ENCODE measurements at regions not wholly inside any gene's neighbourhood (a gene's known extent, or its start where the extent isn't known, plus 50 kb on each side); places are given as distances from the start of the nearest gene placed in this dataset.

DNA sequence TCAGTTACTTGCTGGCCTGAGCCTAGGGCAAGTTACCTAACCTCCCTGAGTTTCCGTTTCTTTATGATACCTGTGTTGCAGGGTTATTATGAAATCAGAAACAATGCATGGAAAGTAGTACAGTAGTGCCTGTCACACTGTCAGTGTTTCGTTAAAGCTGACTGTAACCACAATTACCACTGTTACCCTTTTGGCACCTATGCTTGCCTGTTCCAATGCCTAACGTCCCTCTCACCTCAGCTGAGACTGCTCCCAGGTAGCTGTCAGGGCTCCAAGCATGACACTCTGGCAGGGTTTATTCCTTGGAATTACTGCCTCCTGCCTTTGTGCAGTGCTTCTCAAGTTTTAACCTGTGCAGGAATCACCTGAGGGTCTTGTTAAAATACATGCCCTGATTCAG, 135.2 kb upstream of the RBMS1 start:
- DNase-seq (ENCODE audit: low read depth in 1 of 2, low spot score in 1 of 2), result no peak
- H3K27ac ChIP-seq (replicated peaks), result no peak overlapping the region
- no peak overlapping the region for H3K4me3 ChIP-seq (replicated peaks; ENCODE audit: insufficient read depth, low read length)
- no peaks in the 10 kb centered on the region for H3K27me3 ChIP-seq (ENCODE audit: insufficient read depth, poor library complexity, severe bottlenecking)
- TF ChIP-seq POLR2AphosphoS5 (IDR thresholded peaks at IDR 0.05; ENCODE audit: low read depth), result no peak

DNA sequence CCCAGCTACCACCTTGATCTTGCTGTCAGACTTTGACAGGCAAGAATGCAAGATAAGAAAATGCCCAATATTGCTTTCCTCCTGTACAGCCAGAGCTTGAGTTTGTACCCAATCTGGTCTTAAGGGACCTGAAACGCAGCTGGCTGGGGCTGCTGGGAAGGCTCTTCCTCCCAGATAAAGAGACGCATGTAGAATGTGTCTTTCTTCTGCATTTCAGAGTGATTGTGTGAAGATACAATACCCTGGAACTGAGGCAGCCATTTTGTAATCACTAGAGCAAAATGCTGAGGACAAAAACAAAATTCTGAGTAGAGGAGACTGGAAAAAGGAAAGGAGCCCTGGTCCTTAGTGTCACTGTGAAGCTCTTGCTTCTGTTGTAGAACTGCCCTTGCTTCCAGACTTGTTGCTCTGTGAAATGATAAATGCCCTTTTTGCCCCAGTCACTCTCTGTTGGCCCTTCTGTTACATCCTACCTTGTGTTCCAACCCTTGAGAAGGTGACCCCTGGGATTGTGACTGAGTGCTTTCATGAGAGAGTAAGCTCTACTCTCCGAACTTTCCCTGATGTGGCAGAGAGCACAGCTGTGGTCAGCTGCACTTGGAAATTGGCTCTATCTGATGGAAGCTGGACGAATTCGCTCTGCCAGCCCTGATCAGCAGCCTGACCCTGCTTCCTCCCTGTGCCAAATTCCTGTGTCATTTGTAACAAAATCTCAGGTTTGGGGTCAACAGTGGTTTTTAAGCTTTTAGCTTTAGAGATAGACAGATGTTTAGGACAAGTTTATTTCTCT, 137.4 kb upstream of the RBMS1 start:
- no peak overlapping the region for H3K27ac ChIP-seq (replicated peaks)
- TF ChIP-seq GABPA (IDR thresholded peaks at IDR 0.05; ENCODE audit: low read depth) (no peak), SPI1 (IDR thresholded peaks at IDR 0.05; ENCODE audit: borderline replicate concordance, low read depth) (no peak), POLR2AphosphoS5 (IDR thresholded peaks at IDR 0.05; ENCODE audit: low read depth) (no peak)
- TF ChIP-seq, protein P1, sequence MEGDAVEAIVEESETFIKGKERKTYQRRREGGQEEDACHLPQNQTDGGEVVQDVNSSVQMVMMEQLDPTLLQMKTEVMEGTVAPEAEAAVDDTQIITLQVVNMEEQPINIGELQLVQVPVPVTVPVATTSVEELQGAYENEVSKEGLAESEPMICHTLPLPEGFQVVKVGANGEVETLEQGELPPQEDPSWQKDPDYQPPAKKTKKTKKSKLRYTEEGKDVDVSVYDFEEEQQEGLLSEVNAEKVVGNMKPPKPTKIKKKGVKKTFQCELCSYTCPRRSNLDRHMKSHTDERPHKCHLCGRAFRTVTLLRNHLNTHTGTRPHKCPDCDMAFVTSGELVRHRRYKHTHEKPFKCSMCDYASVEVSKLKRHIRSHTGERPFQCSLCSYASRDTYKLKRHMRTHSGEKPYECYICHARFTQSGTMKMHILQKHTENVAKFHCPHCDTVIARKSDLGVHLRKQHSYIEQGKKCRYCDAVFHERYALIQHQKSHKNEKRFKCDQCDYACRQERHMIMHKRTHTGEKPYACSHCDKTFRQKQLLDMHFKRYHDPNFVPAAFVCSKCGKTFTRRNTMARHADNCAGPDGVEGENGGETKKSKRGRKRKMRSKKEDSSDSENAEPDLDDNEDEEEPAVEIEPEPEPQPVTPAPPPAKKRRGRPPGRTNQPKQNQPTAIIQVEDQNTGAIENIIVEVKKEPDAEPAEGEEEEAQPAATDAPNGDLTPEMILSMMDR (IDR thresholded peaks at IDR 0.05; ENCODE audit: insufficient read depth, low read length), result no peak
- TF ChIP-seq, protein P2, sequence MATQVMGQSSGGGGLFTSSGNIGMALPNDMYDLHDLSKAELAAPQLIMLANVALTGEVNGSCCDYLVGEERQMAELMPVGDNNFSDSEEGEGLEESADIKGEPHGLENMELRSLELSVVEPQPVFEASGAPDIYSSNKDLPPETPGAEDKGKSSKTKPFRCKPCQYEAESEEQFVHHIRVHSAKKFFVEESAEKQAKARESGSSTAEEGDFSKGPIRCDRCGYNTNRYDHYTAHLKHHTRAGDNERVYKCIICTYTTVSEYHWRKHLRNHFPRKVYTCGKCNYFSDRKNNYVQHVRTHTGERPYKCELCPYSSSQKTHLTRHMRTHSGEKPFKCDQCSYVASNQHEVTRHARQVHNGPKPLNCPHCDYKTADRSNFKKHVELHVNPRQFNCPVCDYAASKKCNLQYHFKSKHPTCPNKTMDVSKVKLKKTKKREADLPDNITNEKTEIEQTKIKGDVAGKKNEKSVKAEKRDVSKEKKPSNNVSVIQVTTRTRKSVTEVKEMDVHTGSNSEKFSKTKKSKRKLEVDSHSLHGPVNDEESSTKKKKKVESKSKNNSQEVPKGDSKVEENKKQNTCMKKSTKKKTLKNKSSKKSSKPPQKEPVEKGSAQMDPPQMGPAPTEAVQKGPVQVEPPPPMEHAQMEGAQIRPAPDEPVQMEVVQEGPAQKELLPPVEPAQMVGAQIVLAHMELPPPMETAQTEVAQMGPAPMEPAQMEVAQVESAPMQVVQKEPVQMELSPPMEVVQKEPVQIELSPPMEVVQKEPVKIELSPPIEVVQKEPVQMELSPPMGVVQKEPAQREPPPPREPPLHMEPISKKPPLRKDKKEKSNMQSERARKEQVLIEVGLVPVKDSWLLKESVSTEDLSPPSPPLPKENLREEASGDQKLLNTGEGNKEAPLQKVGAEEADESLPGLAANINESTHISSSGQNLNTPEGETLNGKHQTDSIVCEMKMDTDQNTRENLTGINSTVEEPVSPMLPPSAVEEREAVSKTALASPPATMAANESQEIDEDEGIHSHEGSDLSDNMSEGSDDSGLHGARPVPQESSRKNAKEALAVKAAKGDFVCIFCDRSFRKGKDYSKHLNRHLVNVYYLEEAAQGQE (IDR thresholded peaks at IDR 0.05; ENCODE audit: insufficient replicate concordance, low read depth), result no peak
- no peak overlapping the region for H3K4me3 ChIP-seq (replicated peaks; ENCODE audit: insufficient read depth, low read length)
- H3K27me3 ChIP-seq (ENCODE audit: insufficient read depth, poor library complexity, severe bottlenecking), result no peaks in the 10 kb centered on the region
- no peak for DNase-seq (ENCODE audit: low read depth in 1 of 2, low spot score in 1 of 2)

DNA sequence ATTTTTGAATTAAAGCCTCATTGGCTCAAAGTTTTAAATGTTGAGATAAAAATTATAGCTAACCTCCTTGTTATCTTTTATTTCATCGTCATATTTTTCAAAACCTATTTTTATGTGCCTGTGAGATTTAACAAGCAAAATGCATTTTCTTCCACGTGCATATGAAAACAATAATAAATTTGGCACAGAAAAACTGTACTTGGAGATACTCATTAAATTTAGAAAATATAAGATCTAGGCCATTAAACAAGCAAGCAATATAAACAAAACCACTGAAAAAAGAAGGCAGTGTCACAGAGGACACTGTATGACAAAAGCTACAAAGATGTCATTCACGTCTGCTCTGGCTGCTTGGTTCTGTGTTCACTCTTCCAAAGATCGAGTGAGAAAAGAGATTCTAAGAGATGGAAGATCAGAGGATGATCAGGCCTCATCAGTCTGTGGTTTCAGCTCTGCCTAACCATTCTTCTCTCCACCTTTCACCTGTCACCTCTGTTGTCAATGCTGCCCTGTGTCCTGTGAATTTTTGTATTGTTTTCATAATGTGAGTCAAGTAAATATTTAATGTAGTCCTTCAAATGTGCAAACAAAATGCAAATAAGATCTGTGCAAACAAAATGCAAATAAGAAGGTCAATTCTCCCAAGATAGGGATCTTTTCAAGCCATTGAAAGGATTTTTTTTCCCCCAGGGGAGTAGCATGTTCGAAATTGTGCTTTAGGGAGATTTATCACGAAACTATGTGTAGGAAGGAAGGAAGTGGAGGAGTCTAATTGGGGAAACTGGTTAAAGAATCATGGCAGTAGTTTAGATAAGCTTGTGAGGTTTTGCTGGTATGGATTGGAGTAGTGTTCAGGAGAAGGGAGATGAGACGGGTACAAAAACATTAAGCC, 138.7 kb upstream of the RBMS1 start:
- no peak for DNase-seq (ENCODE audit: low read depth in 1 of 2, low spot score in 1 of 2)
- Histone ChIP-seq H3K27ac (replicated peaks) (no peak overlapping the region), H3K4me3 (replicated peaks; ENCODE audit: insufficient read depth, low read length) (no peak overlapping the region), H3K27me3 (ENCODE audit: insufficient read depth, poor library complexity, severe bottlenecking) (no peaks in the 10 kb centered on the region)
- TF ChIP-seq, protein P1 (IDR thresholded peaks at IDR 0.05; ENCODE audit: insufficient read depth, low read length), result no peak
- no peak for TF ChIP-seq SPI1 (IDR thresholded peaks at IDR 0.05; ENCODE audit: borderline replicate concordance, low read depth)

DNA sequence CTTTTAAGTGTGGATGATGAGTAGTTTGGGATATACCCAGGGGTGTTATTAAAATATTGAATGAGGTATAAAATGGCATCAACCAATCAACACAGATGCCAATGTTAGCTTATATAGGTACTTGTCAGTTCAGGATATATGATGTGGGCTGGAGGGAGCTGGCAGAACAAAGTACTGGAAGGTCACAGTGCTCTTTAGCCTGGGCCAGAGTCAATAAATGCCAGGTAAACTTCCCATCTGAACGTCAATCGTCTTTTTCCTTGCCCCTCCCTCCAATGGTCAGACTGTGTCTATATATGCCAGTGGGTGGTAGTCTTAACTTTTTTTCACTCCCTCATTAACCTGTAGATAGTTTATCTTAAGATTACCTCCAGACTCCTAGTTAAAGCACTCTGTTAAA, 140.8 kb upstream of the RBMS1 start:
- no peak overlapping the region for H3K4me3 ChIP-seq (replicated peaks; ENCODE audit: insufficient read depth, low read length)
- no peak for DNase-seq (ENCODE audit: low read depth in 1 of 2, low spot score in 1 of 2)
- no peak overlapping the region for H3K27ac ChIP-seq (replicated peaks)
- no peaks in the 10 kb centered on the region for H3K27me3 ChIP-seq (ENCODE audit: insufficient read depth, poor library complexity, severe bottlenecking)
- TF ChIP-seq POLR2AphosphoS5 (IDR thresholded peaks at IDR 0.05; ENCODE audit: low read depth), result no peak
- TF ChIP-seq, protein P1 (IDR thresholded peaks at IDR 0.05; ENCODE audit: insufficient read depth, low read length), result no peak
- TF ChIP-seq, protein P2 (IDR thresholded peaks at IDR 0.05; ENCODE audit: insufficient replicate concordance, low read depth), result no peak
- no peak for TF ChIP-seq GABPA (IDR thresholded peaks at IDR 0.05; ENCODE audit: low read depth)
